H9 (cell line): ENCODE measurements at regions not wholly inside any gene's neighbourhood (a gene's known extent, or its start where the extent isn't known, plus 50 kb on each side); places are given as distances from the start of the nearest gene placed in this dataset.

Source experiments
- DNase-seq: peaks from one replicate; pipeline ENCODE4 v3.0.0-alpha.2; 2017
- H2AFZ ChIP-seq: one replicate; pipeline ENCODE4 v1.6.1; 2013; ENCODE audit warnings: mild to moderate bottlenecking, low read length, control low read depth, moderate library complexity
- H2AK5ac ChIP-seq: 2 replicates; pipeline ENCODE4 v1.6.1; 2013; ENCODE audit warnings: low read length, control low read depth, mixed read lengths; ENCODE audit not compliant: insufficient read length
- H2BK120ac ChIP-seq: one replicate; pipeline ENCODE4 v1.6.1; 2013; ENCODE audit warnings: low read depth, mild to moderate bottlenecking, low read length, control low read depth, inconsistent platforms; ENCODE audit not compliant: poor library complexity, severe bottlenecking
- H2BK12ac ChIP-seq: 2 replicates; pipeline ENCODE4 v1.6.1; 2013; ENCODE audit warnings: low read length, control low read depth, mixed read lengths, low read depth; ENCODE audit not compliant: insufficient read length
- H2BK15ac ChIP-seq: 2 replicates; pipeline ENCODE4 v1.6.1; 2013; ENCODE audit warnings: low read depth, low read length, control low read depth
- H2BK20ac ChIP-seq: one replicate; pipeline ENCODE4 v1.6.1; 2013; ENCODE audit warnings: low read depth, mild to moderate bottlenecking, low read length, control low read depth, inconsistent platforms; ENCODE audit not compliant: poor library complexity, severe bottlenecking
- H2BK5ac ChIP-seq: 2 replicates; pipeline ENCODE4 v1.6.1; 2013; ENCODE audit warnings: low read length, control low read depth, mixed read lengths; ENCODE audit not compliant: insufficient read length
- H3K14ac ChIP-seq: 2 replicates; pipeline ENCODE4 v1.6.1; 2013; ENCODE audit warnings: low read length, control low read depth; ENCODE audit not compliant: insufficient read depth
- H3K18ac ChIP-seq: 2 replicates; pipeline ENCODE4 v1.6.1; 2013; ENCODE audit warnings: low read depth, mild to moderate bottlenecking, mixed read lengths, low read length, control low read depth; ENCODE audit not compliant: insufficient read length
- H3K23ac ChIP-seq: 2 replicates; pipeline ENCODE4 v1.6.1; 2013; ENCODE audit warnings: low read length, control low read depth, mixed read lengths, low read depth; ENCODE audit not compliant: insufficient read length
- H3K23me2 ChIP-seq: 2 replicates; pipeline ENCODE4 v1.6.1; 2013; ENCODE audit warnings: low read depth, mild to moderate bottlenecking, mixed read lengths, low read length, control low read depth; ENCODE audit not compliant: insufficient read length, poor library complexity, severe bottlenecking
- H3K27ac ChIP-seq: 2 replicates; pipeline ENCODE4 v1.5.1; 2013; ENCODE audit warnings: low read length, control low read depth, mixed read lengths, low read depth; ENCODE audit not compliant: insufficient read length
- H3K27me3 ChIP-seq: 2 replicates; pipeline ENCODE4 v1.6.1; 2013; ENCODE audit warnings: low read length, control low read depth, inconsistent platforms; ENCODE audit not compliant: insufficient read depth
- H3K4ac ChIP-seq: 2 replicates; pipeline ENCODE4 v1.6.1; 2013; ENCODE audit warnings: low read depth, mild to moderate bottlenecking, control low read depth, inconsistent platforms, low read length, moderate library complexity
- H3K4me1 ChIP-seq: 2 replicates; pipeline ENCODE4 v1.6.1; 2013; ENCODE audit warnings: low read length, control low read depth, inconsistent platforms; ENCODE audit not compliant: insufficient read depth
- H3K4me2 ChIP-seq: 2 replicates; pipeline ENCODE4 v1.6.1; 2013; ENCODE audit warnings: low read length, control low read depth, mixed read lengths; ENCODE audit not compliant: insufficient read length, insufficient read depth
- H3K56ac ChIP-seq: 2 replicates; pipeline ENCODE4 v1.6.1; 2013; ENCODE audit warnings: low read depth, mild to moderate bottlenecking, mixed read lengths, low read length, control low read depth; ENCODE audit not compliant: insufficient read length
- H3K79me1 ChIP-seq: 2 replicates; pipeline ENCODE4 v1.6.1; 2013; ENCODE audit warnings: low read depth, mild to moderate bottlenecking, moderate library complexity, low read length, control low read depth, inconsistent platforms; ENCODE audit not compliant: insufficient read depth, poor library complexity, severe bottlenecking
- H3K79me2 ChIP-seq: 2 replicates; pipeline ENCODE4 v1.6.1; 2013; ENCODE audit warnings: low read length, control low read depth, inconsistent platforms; ENCODE audit not compliant: insufficient read depth
- H3K9ac ChIP-seq: 2 replicates; pipeline ENCODE4 v1.6.1; 2013; ENCODE audit warnings: low read length, control low read depth, mixed read lengths; ENCODE audit not compliant: insufficient read length; ENCODE audit errors: extremely low read depth
- H3K9me3 ChIP-seq: one replicate; pipeline ENCODE4 v1.6.1; 2013; ENCODE audit warnings: low read depth, low read length, inconsistent platforms; ENCODE audit not compliant: control insufficient read depth
- H3T11ph ChIP-seq: one replicate; pipeline ENCODE4 v1.6.1; 2013; ENCODE audit warnings: mild to moderate bottlenecking, low read length, control low read depth, inconsistent platforms
- H4K20me1 ChIP-seq: one replicate; pipeline ENCODE4 v1.6.1; 2013; ENCODE audit not compliant: control insufficient read depth, insufficient read length, insufficient read depth
- H4K5ac ChIP-seq: 2 replicates; pipeline ENCODE4 v1.6.1; 2013; ENCODE audit warnings: low read depth, mild to moderate bottlenecking, mixed read lengths, low read length, control low read depth; ENCODE audit not compliant: insufficient read length
- H4K8ac ChIP-seq: replicated peaks from 2 replicates; pipeline ENCODE4 v1.6.1; 2013; ENCODE audit warnings: low read length, control low read depth, mixed read lengths, low read depth; ENCODE audit not compliant: insufficient read length
- H4K91ac ChIP-seq: 2 replicates; pipeline ENCODE4 v1.6.1; 2013; ENCODE audit warnings: low read depth, mild to moderate bottlenecking, moderate library complexity, mixed read lengths, low read length, control low read depth; ENCODE audit not compliant: insufficient read length
- H3K27ac Mint-ChIP-seq, 3 experiments: 2 replicates in 2 of 3; 3 replicates in 1 of 3; pipeline ENCODE4 v1.8.0; 2020 to 2021; ENCODE audit warnings: mixed read lengths in 3 of 3, mild to moderate bottlenecking in 1 of 3, moderate library complexity in 1 of 3
- H3K27me3 Mint-ChIP-seq: 2 replicates; pipeline ENCODE4 v1.8.0; 2021; ENCODE audit warnings: low read depth, mild to moderate bottlenecking, moderate library complexity, mixed read lengths
- H3K36me3 Mint-ChIP-seq, 3 experiments: 2 replicates in 2 of 3; 3 replicates in 1 of 3; pipeline ENCODE4 v1.8.0; 2020 to 2021; ENCODE audit warnings: low read depth in 3 of 3, mixed read lengths in 3 of 3; ENCODE audit not compliant: insufficient read depth in 1 of 3
- H3K4me1 Mint-ChIP-seq, 2 experiments: 2 replicates each; pipeline ENCODE4 v1.8.0; 2020; ENCODE audit warnings: mixed read lengths in 2 of 2
- H3K4me3 Mint-ChIP-seq, 2 experiments: 2 replicates in 1 of 2; 3 replicates in 1 of 2; pipeline ENCODE4 v1.8.0; 2020 to 2021; ENCODE audit warnings: mild to moderate bottlenecking in 2 of 2, mixed read lengths in 2 of 2, moderate library complexity in 1 of 2
- H3K9me3 Mint-ChIP-seq, 2 experiments: 2 replicates in 1 of 2; 3 replicates in 1 of 2; pipeline ENCODE4 v1.8.0; 2020; ENCODE audit warnings: mild to moderate bottlenecking in 2 of 2, mixed read lengths in 2 of 2, moderate library complexity in 1 of 2
- WGBS: extraction: QIAGEN DNeasy Blood & Tissue Kit; methylation state at CpG from one replicate; pipeline ENCODE4 v1.1.7; 2013; ENCODE audit warnings: missing lambda C conversion rate, low lambda C conversion rate, mixed read lengths; ENCODE audit not compliant: insufficient read length; ENCODE audit errors: extremely low coverage; 5-methylcytosine and 5-hydroxymethylcytosine counted together
- TF ChIP-seq, protein P1 (sequence below): fragments of 200-600 bp; sonication (generic); conservative IDR thresholded peaks from 3 replicates; pipeline ENCODE4 v1.8.0; 2021; ENCODE audit warnings: antibody characterized with exemption, mild to moderate bottlenecking

DNA sequence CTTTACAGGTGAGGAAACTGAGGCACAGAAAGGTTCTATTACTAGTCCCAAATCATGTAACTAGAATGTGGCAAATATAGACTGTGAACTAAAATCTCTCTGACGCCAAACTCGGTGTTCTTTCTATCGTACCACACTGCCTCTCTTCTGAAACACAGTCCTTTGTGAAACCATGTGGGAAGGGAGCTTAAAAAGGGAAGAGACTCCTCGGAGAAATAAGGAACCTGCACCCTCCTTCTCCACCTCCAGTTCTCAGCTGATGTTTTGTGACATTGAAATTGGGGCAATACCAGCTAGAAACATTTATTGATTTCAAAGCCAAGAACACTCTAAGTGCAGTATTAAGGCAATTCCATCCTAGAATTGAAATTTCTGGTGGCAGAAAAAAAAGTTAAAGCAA is 76.4 kb upstream of the DRD2 start:
- no peak overlapping the region for H3K27ac Mint-ChIP-seq
- WGBS: no CpG with 5 or more reads among the region's 4 CpGs
- H3K9me3 Mint-ChIP-seq: no peaks in the 10 kb centered on the region
- no peak for DNase-seq
- Histone ChIP-seq H4K8ac (no peak overlapping the region), H4K91ac (no peak overlapping the region), H3K18ac (no peak overlapping the region), H2AK5ac (no peak overlapping the region), H3K56ac (no peak overlapping the region), H3K27ac (no peak overlapping the region), H3K9ac (no peak overlapping the region), H3K79me1 (no peaks in the 10 kb centered on the region), H3K23ac (no peak overlapping the region), H3K14ac (no peak overlapping the region), H3K4me1 (0 out of 2 replicates have a peak, but pooled peaks cover 3% of the 10 kb centered on the region), H3K4ac (no peak overlapping the region), H3K27me3 (no peaks in the 10 kb centered on the region), H2BK20ac (no peak overlapping the region), H3T11ph (no peak overlapping the region), H2BK5ac (no peak overlapping the region), H3K23me2 (no peaks in the 10 kb centered on the region), H2BK120ac (no peak overlapping the region), H2BK15ac (no peak overlapping the region), H3K4me2 (no peak overlapping the region), H3K79me2 (no peaks in the 10 kb centered on the region), H4K20me1 (no peaks in the 10 kb centered on the region), H4K5ac (no peak overlapping the region), H2AFZ (no peak overlapping the region), H2BK12ac (no peak overlapping the region), H3K9me3 (no peaks in the 10 kb centered on the region)
- no peak overlapping the region for H3K4me3 Mint-ChIP-seq
- H3K4me1 Mint-ChIP-seq: peaks cover 37 to 44% of the 10 kb centered on the region in 2 experiments
- H3K36me3 Mint-ChIP-seq: no peaks in the 10 kb centered on the region
- peaks cover 10% of the 10 kb centered on the region for H3K27me3 Mint-ChIP-seq
- TF ChIP-seq, protein P1, sequence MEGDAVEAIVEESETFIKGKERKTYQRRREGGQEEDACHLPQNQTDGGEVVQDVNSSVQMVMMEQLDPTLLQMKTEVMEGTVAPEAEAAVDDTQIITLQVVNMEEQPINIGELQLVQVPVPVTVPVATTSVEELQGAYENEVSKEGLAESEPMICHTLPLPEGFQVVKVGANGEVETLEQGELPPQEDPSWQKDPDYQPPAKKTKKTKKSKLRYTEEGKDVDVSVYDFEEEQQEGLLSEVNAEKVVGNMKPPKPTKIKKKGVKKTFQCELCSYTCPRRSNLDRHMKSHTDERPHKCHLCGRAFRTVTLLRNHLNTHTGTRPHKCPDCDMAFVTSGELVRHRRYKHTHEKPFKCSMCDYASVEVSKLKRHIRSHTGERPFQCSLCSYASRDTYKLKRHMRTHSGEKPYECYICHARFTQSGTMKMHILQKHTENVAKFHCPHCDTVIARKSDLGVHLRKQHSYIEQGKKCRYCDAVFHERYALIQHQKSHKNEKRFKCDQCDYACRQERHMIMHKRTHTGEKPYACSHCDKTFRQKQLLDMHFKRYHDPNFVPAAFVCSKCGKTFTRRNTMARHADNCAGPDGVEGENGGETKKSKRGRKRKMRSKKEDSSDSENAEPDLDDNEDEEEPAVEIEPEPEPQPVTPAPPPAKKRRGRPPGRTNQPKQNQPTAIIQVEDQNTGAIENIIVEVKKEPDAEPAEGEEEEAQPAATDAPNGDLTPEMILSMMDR: no peak
